GM21526 (cell line): ENCODE measurements at regions not wholly inside any gene's neighbourhood (a gene's known extent, or its start where the extent isn't known, plus 50 kb on each side); places are given as distances from the start of the nearest gene placed in this dataset.

Source experiments
- ATAC-seq: cut with Tn5 transposase; IDR thresholded peaks from one replicate; pipeline ENCODE4 v1.9.1; 2021; ENCODE audit warnings: moderate library complexity; ENCODE audit not compliant: unreplicated experiment, low FRiP score

DNA sequence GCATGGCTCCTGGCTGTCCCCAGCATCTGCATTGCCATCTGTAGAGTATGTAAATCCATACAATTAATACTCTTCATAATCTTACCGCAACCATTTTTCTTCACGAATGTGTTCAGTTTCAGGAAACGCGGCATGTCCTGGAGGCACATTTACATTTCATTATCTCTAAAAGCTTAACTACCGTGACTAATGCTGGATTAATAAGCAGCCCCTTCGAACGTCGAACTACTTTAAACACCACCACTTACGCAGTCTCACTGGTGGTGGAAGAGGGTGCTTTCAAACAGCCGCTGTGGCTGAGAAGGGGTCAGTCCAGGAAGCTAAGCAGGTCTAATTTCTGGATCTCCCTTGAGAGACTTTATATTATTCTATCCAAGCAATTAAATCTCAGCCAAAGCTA, 85.6 kb downstream of the C5orf15 start:
- ATAC-seq, result no peak

GRCh38 chr5:133882389-133882695, 86.1 kb downstream of the C5orf15 start:
- no peak for ATAC-seq

- ATAC-seq, result no peak
These were observed 86.6 kb downstream of the C5orf15 start for GRCh38 chr5:133881576-133882388.

DNA sequence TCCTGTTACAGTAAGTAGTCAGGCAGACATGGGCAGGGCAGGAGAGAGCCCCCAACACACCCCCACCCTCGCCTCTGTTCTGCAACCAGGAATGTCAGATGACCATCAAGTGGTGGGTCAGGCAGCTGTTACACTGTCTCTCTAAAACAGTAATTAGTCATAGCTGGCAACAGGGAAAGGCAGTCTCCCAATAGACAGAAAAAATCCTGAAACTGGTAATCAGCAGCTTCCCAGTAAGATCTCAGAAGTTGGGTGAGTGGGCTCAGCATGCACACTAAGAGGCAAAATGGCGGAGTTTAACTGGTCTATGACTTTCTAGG, 90.2 kb downstream of the C5orf15 start:
- ATAC-seq, result no peak

DNA sequence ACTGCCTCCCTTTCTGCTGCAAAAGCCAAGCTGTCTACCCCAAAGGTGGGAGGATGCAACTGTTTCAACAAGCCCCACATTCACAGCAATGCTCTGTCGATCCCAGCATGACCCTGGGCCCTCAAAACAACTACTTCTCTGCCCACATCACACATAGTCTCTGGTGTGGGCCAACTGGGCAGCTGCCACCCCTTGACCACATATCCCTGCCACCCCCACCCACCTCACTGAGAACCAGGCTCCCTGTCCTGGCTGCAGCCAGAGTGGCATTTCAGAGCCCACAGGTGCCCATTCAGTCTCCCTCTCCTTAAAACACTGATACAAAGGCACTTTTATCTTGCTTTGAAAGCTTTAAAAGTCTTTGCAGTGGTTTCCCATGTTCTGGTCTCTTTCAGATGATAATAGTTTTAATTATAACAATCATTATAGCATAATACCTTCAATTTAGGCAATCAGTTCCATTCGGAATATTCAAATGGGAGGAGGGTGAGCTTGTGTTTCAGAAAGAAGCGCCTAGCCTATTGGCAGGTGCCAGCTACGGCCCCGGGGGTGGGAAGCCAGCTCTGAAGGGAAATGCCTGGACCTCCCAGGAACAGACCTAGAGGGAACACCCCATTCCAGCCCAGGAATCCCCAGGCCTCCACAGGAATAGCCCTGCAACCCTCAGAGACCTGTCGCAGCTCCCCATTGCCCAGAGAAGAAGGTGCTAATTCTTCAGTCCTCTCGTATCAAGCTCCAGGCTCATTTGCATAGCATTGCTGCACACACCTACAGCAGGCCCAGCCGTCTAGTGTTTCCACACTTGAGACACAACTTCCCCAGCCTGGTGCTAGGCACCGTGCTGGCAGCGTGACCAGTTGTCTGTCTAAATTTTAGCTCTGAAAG, 90.8 kb downstream of the C5orf15 start:
- no peak for ATAC-seq

DNA sequence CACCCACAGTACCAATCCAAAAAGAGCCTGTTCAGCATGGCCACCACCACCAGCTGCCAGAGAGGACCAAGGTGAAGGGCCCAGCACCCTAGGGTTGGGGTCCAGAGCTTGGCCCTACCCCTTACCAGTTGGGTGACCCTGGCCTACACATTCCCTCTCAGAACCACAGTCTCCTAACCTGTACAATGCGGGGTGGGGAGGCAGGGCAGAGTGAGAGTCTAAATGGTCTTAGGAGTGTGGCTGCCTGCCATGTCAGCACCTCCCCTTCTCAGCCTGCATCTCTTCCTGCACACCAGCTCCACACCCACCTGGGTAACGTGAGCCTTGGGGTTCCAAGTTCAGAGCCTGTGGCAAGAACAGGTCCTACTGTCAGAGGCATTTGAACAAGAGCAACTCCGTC, 92.2 kb downstream of the C5orf15 start:
- no peak for ATAC-seq

GRCh38 chr5:133875179-133875578, 93.2 kb downstream of the C5orf15 start:
- ATAC-seq, result no peak

DNA sequence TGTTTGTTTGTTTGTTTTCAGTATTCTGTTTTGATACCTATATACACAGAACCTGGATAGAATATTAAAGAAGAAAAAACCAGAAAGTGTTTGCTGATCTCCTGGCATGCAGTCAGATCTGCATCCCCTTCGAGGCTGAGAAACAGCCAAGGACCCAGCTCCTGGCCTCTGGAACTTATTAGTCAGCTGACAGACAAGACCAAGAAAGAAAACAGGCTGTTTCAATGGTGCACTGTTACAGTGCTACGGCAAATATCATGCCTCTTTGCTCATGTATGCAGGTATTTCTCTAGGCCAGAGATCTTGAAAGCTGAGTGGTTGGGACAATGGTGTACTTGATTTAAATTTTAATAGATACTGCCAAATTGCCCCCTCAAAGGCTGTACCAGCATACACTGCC, 95.0 kb downstream of the C5orf15 start:
- ATAC-seq, result no peak

DNA sequence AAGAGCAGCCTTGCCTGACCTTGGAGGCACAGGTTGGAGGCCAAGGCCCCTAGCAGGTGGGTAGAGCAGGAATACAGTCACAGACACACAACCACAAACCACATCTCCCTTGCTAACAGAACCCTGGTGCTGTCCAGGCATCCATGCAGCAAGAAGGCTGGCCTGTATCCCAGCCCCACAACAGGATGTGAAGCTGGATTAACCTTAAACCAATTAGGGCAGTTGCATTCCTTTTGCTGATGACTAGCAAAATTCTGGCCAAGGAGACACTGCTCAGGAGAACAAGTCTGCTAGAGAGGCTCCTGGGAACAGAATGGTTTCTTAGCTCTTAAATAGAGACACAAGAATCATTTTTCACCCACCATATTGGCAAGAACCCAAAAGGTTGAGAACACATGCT, 97.8 kb downstream of the C5orf15 start:
- ATAC-seq, result no peak

- no peak for ATAC-seq
These were observed 98.7 kb downstream of the C5orf15 start for GRCh38 chr5:133869519-133870335.

DNA sequence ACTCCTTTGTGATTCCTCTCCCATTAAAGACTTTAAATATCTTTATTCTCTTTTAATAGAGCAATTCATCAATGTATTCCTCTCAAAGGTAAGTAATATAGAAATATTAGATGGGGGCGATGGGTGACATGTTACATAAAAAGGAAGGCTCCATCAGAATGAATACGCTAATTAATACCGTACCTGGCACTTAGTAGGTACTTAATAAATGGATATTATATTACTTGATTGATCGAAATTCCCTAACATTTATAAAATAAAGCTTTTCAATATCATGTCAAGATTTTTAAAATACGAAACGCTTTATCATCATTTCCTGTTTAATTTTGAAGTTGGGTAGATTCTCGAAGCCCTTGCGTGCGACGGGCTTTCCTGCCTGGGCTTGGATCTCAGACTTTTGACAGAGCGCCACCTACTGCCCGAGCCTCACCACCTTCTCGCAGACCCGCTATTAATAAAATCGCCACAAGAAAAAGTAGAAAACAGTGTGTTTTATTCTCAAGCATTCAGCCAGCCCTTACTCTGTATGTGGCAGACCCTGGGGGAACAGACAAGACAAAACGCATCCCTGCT, 99.4 kb downstream of the C5orf15 start:
- ATAC-seq, result no peak

DNA sequence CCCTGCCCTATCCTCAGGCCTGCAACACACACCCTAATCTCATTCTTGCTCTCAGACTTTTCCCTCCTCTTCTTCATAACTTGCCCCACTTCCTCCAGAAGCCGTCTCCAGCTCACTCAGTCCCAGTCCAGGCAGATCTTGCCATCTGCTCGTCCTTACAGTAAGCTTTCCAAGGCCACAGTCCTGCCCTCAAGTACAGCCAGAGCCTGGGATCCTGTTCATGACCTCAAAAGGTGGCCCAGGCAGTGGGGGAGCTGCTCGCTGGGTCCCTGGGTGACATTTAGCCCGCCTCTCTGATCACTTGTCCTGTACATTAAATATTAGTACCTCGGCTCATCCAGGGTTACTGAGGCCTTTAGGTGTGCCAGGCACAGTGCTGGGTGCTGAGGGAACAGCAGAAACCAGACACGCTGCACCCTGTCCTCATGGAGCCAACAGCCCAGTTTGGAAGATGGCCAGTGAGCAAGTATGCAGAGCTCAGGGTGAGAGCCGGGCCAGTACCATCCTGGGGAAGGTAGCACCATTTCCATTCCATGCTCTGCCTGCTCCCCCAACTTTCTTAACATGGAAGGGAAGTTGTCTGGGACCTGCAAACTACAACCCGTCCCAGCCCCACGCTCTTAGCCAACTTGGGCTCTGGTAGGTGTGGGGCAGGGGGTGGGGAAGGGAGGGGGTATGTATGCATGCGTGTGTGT, 100.4 kb downstream of the C5orf15 start:
- no peak for ATAC-seq

- ATAC-seq, result no peak
These were observed 101.1 kb downstream of the C5orf15 start for GRCh38 chr5:133867341-133867740.

DNA sequence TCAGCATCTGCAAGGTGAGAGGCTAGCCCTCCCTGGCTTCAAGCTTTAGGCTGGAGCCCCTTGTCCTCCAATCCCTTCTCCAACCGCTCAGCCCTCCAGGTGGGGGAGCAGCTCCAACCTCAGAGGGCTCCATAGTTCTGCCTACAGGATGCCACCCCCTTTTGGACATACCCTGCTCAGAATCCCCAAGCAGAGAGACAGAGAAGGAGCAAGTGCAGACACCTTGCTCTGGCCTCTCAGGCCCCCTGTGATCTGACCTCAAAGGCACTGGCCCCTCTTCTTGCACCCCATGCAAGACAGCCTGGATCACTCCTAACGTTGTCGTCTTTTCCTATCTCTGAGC, 101.6 kb downstream of the C5orf15 start:
- ATAC-seq, result no peak

GRCh38 chr5:133866160-133866902, 102.1 kb downstream of the C5orf15 start:
- no peak for ATAC-seq

DNA sequence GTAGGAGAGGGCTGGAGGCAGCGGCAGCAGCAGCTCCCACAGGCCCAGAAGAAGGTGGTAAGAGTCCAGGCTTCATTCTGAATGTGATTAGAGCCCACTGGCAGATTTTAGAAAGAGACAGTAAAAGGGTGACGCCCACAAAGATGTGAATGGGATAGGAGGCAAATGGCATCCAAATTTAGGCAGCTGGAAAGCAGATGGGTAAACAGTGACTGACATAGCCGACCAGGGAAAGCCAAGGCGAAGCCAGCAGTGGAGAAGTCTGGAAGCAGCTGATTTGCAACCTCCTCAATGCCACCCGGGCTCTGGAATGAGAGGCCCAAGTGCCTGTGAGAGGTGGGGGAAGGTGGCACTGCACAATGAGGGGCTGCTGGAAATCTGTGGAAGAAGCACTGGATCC, 103.3 kb downstream of the C5orf15 start:
- ATAC-seq, result no peak

DNA sequence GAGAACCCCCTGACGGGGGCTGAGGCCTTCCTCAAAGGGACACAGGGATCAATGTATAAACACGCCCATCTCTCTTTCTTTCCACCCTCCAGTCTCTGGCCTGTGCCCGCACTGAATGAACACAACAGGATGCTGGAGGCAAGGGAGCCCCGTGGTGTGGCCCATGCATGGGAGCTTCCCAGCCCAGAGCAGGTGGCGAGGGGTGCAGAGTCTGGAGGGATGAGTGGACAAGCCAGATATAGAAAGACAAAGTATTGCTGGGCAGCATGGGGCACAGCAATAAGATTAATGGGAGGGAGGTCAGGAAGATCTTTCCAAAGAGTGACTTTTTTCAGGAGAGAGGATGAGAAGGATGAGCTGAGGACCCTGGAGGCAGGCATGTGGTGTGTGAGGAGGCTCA, 103.7 kb downstream of the C5orf15 start:
- ATAC-seq, result no peak

- ATAC-seq, result no peak
These were observed 104.4 kb downstream of the C5orf15 start for GRCh38 chr5:133863857-133864585.

DNA sequence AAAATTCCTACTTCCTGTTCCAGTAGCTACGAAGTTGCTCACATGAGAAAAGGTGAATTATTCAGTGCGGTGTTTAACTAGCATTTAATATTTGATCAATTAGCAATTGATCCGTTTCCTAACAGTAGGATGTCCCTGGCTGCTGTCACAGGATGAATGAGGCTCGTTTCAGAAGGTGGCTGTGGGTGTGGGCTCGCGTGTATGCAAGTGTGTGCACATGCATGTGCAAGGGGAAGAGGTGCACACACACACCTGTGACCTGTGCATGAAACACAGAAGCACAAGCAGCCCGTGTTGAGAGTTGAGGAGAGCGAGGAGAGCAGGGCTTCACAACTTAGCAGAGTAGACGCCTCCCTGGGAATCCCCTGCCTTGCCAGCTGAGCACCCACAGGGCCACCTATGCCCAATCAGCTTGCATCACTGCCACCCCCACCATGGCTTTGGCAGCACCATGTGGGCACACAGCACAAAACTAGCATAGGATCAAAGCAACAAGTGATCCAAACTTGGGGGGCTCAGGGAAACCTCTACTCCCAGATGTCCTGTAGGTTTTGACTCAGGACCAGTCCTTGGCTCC, 107.2 kb downstream of the C5orf15 start:
- ATAC-seq, result no peak
